ENCODE measurements at regions not wholly inside any gene's neighbourhood (a gene's known extent, or its start where the extent isn't known, plus 50 kb on each side); places are given as distances from the start of the nearest gene placed in this dataset.

- no peak overlapping the region for H3K4me3 ChIP-seq
- no peaks in the 10 kb centered on the region for H3K27me3 ChIP-seq
- no peaks in the 10 kb centered on the region for H3K4me1 ChIP-seq (ENCODE audit: insufficient read depth)
- DNase-seq, result no peak
- no peak overlapping the region for H3K27ac ChIP-seq
- H3K9me3 ChIP-seq, result no peaks in the 10 kb centered on the region
- WGBS, 3 donors, result 69 to 90% (median 71%) methylated on average over 7 of the region's 7 CpGs
- intact Hi-C loops (cut with DNase I), result no loop called here
- no peaks in the 10 kb centered on the region for H3K36me3 ChIP-seq
- TF ChIP-seq EP300 (IDR thresholded peaks at IDR 0.05) (no peak), CTCF (IDR thresholded peaks at IDR 0.05) (no peak), POLR2A (IDR thresholded peaks at IDR 0.05) (no peak)
These were observed 235.3 kb upstream of the MKI67 start for GRCh38 chr10:128361487-128361886.

- WGBS, 3 donors, result 55 to 82% (median 80%) methylated on average over 4 of the region's 4 CpGs
- H3K36me3 ChIP-seq, result no peaks in the 10 kb centered on the region
- H3K27ac ChIP-seq, result no peak overlapping the region
- H3K9me3 ChIP-seq, result no peaks in the 10 kb centered on the region
- no peak for DNase-seq
- H3K4me3 ChIP-seq, result no peak overlapping the region
- TF ChIP-seq POLR2A (IDR thresholded peaks at IDR 0.05) (no peak), EP300 (IDR thresholded peaks at IDR 0.05) (no peak), CTCF (IDR thresholded peaks at IDR 0.05) (no peak)
- H3K4me1 ChIP-seq (ENCODE audit: insufficient read depth), result no peaks in the 10 kb centered on the region
- intact Hi-C loops (cut with DNase I), result no loop called here
- H3K27me3 ChIP-seq, result no peaks in the 10 kb centered on the region
These were observed 236.3 kb upstream of the MKI67 start for GRCh38 chr10:128362514-128362913.

- WGBS, 3 donors, result 30 to 56% (median 51%) methylated on average over 3 of the region's 3 CpGs
- no peak for DNase-seq
- Histone ChIP-seq H3K27ac (no peak overlapping the region), H3K27me3 (no peaks in the 10 kb centered on the region), H3K36me3 (no peaks in the 10 kb centered on the region), H3K4me1 (ENCODE audit: insufficient read depth) (no peaks in the 10 kb centered on the region), H3K9me3 (no peaks in the 10 kb centered on the region), H3K4me3 (no peak overlapping the region)
- TF ChIP-seq POLR2A (IDR thresholded peaks at IDR 0.05) (no peak), CTCF (IDR thresholded peaks at IDR 0.05) (no peak), EP300 (IDR thresholded peaks at IDR 0.05) (no peak)
- intact Hi-C loops (cut with DNase I), result no loop called here
These were observed 238.4 kb upstream of the MKI67 start for GRCh38 chr10:128364631-128365030.

- no peak overlapping the region for H3K4me3 ChIP-seq
- no peaks in the 10 kb centered on the region for H3K36me3 ChIP-seq
- intact Hi-C loops (cut with DNase I), result no loop called here
- DNase-seq, result no peak
- no peaks in the 10 kb centered on the region for H3K9me3 ChIP-seq
- 60 to 73% (median 72%) methylated on average over 17 of the region's 17 CpGs for WGBS, 3 donors
- H3K27me3 ChIP-seq, result no peaks in the 10 kb centered on the region
- H3K27ac ChIP-seq, result no peak overlapping the region
- TF ChIP-seq POLR2A (IDR thresholded peaks at IDR 0.05) (no peak), EP300 (IDR thresholded peaks at IDR 0.05) (no peak), CTCF (IDR thresholded peaks at IDR 0.05) (no peak)
- H3K4me1 ChIP-seq (ENCODE audit: insufficient read depth), result no peaks in the 10 kb centered on the region
These were observed 239.0 kb upstream of the MKI67 start for GRCh38 chr10:128365156-128365725.

All from ovary (tissue), 7 donors.